GM12878 (cell line): ENCODE measurements at regions not wholly inside any gene's neighbourhood (a gene's known extent, or its start where the extent isn't known, plus 50 kb on each side); places are given as distances from the start of the nearest gene placed in this dataset.

Source experiments
- ATAC-seq: fragments of 200-7000 bp; cut with Tn5 transposase; 3 replicates; pipeline ENCODE4 v1.9.1; 2020; ENCODE audit warnings: mild to moderate bottlenecking, moderate library complexity
- BruUV-seq: library from RNA; stranded (reverse); fragments of 400-500 nt; replicated peaks from 2 replicates; lab custom pipeline; 2021; lab: Mats Ljungman, UMichigan
- CTCF ChIA-PET: fragments of 300-600 bp; sonication (Branson Sonifier 250); formaldehyde crosslinking; extraction: SDS; loops from one replicate; lab custom pipeline; 2021; ENCODE audit warnings: inconsistent platforms; lab: Yijun Ruan, JAX
- POLR2A ChIA-PET: fragments of 350-600 bp; formaldehyde crosslinking; extraction: SDS; loops from one replicate; lab custom pipeline; 2021; ENCODE audit warnings: inconsistent platforms; lab: Charles Lee
- RAD21 ChIA-PET: fragments of 300-600 bp; sonication (Branson Sonifier 250); formaldehyde crosslinking; loops from one replicate; lab custom pipeline; 2023; ENCODE audit warnings: antibody characterized with exemption; ENCODE audit not compliant: unreplicated experiment; lab: Charles Lee
- SMC1A ChIA-PET: fragments of 300-600 bp; sonication (Branson Sonifier 250); formaldehyde crosslinking; loops from one replicate; lab custom pipeline; 2023; ENCODE audit not compliant: unreplicated experiment, uncharacterized antibody; lab: Charles Lee
- DNase-seq: peaks from one replicate; pipeline ENCODE4 v3.0.0-alpha.2; 2011; ENCODE audit warnings: low read depth, low spot score
- FAIRE-seq: peaks from 3 replicates; lab custom pipeline; 2011; peaks lifted over from hg19 to GRCh38; lab: Jason Lieb, UNC
- H2AFZ ChIP-seq: 2 replicates; pipeline ENCODE4 v1.6.0; 2011; ENCODE audit warnings: low read depth, low read length, control low read depth; ENCODE audit not compliant: control insufficient read depth
- H3K27ac ChIP-seq: 2 replicates; pipeline ENCODE4 v1.5.1; 2011; ENCODE audit warnings: control low read depth; ENCODE audit not compliant: control insufficient read depth, insufficient read depth
- H3K27me3 ChIP-seq, 2 experiments: replicated peaks in 1 of 2; 2 replicates each; pipeline versions ENCODE4 v1.6.0 to v1.6.1; 2011; ENCODE audit warnings: low read length in 1 of 2; ENCODE audit not compliant: control insufficient read depth in 2 of 2, insufficient read depth in 2 of 2
- H3K36me3 ChIP-seq, 2 experiments: 2 replicates each; pipeline ENCODE4 v1.5.1; 2011; ENCODE audit warnings: low read length in 1 of 2; ENCODE audit not compliant: control insufficient read depth in 2 of 2, insufficient read depth in 2 of 2
- H3K4me1 ChIP-seq: 2 replicates; pipeline ENCODE4 v1.6.1; 2011; ENCODE audit warnings: mild to moderate bottlenecking, low read length, moderate library complexity, mixed read lengths; ENCODE audit not compliant: control insufficient read depth, insufficient read depth
- H3K4me2 ChIP-seq: 2 replicates; pipeline ENCODE4 v1.6.0; 2011; ENCODE audit warnings: control low read depth; ENCODE audit not compliant: control insufficient read depth, insufficient read depth
- H3K4me3 ChIP-seq: fragments of 200-600 bp; sonication (generic); 2 replicates; pipeline ENCODE4 v1.5.1; 2016
- H3K79me2 ChIP-seq: 2 replicates; pipeline ENCODE4 v1.6.0; 2011; ENCODE audit warnings: low read length; ENCODE audit not compliant: control insufficient read depth, insufficient read depth
- H3K9ac ChIP-seq: 2 replicates; pipeline ENCODE4 v1.8.0; 2011; ENCODE audit warnings: low read length, control low read depth, mixed read lengths; ENCODE audit not compliant: control insufficient read depth, insufficient read depth
- H3K9me3 ChIP-seq: replicated peaks from 3 replicates; pipeline ENCODE4 v1.5.1; 2011; ENCODE audit warnings: mild to moderate bottlenecking, low read length; ENCODE audit not compliant: control insufficient read depth, insufficient read depth
- H4K20me1 ChIP-seq: 2 replicates; pipeline ENCODE4 v1.6.0; 2011; ENCODE audit not compliant: control insufficient read depth, insufficient read depth
- CBX3 ChIP-seq: fragments of 200-600 bp; sonication (generic); IDR thresholded peaks from 2 replicates; pipeline ENCODE4 v1.6.1; 2016; ENCODE audit warnings: low read depth, borderline replicate concordance
- CHD2 ChIP-seq: IDR thresholded peaks from 2 replicates; pipeline ENCODE4 v1.6.1; 2011; ENCODE audit warnings: low read depth, low read length, improper control_type of control experiment, borderline replicate concordance
- HDGF ChIP-seq: fragments of 450-650 bp; IDR thresholded peaks from 2 replicates; pipeline ENCODE4 v1.6.1; 2016; ENCODE audit warnings: antibody characterized with exemption
- MTA3 ChIP-seq: IDR thresholded peaks from 2 replicates; pipeline ENCODE4 v1.6.1; 2012; ENCODE audit warnings: low read length, inconsistent platforms, borderline replicate concordance
- MYB ChIP-seq: fragments of 150-350 bp; IDR thresholded peaks from 2 replicates; pipeline ENCODE4 v1.6.1; 2014; ENCODE audit warnings: mild to moderate bottlenecking, low read depth, low read length, borderline replicate concordance
- PKNOX1 ChIP-seq: fragments of 450-650 bp; IDR thresholded peaks from 2 replicates; pipeline ENCODE4 v1.6.1; 2016; ENCODE audit warnings: mild to moderate bottlenecking
- POLR2AphosphoS5 ChIP-seq: IDR thresholded peaks from 2 replicates; pipeline ENCODE4 v1.6.1; 2011; ENCODE audit warnings: mild to moderate bottlenecking, low read length, inconsistent platforms
- PRDM15 ChIP-seq: fragments of 450-650 bp; formaldehyde crosslinking; IDR thresholded peaks from 2 replicates; pipeline ENCODE4 v1.4.0; 2020; ENCODE audit warnings: mild to moderate bottlenecking, moderate library complexity
- RAD51 ChIP-seq: fragments of 450-650 bp; IDR thresholded peaks from 2 replicates; pipeline ENCODE4 v1.6.1; 2016; ENCODE audit warnings: moderate library complexity, mild to moderate bottlenecking, inconsistent platforms
- TAF1 ChIP-seq: IDR thresholded peaks from 2 replicates; pipeline ENCODE4 v1.6.1; 2011; ENCODE audit warnings: mild to moderate bottlenecking, low read depth, low read length, borderline replicate concordance
- YBX1 ChIP-seq: fragments of 450-650 bp; IDR thresholded peaks from 2 replicates; pipeline ENCODE4 v1.6.1; 2016; ENCODE audit warnings: antibody characterized with exemption
- ZNF207 ChIP-seq: fragments of 450-650 bp; IDR thresholded peaks from 2 replicates; pipeline ENCODE4 v1.6.1; 2014; ENCODE audit warnings: antibody characterized with exemption, mild to moderate bottlenecking, borderline replicate concordance
- WGBS: methylation state at CpG from one replicate; pipeline ENCODE4 v1.1.6; 2016; ENCODE audit warnings: low lambda C conversion rate; ENCODE audit not compliant: insufficient replicate concordance, insufficient coverage; ENCODE audit errors: missing lambda C conversion rate; 5-methylcytosine and 5-hydroxymethylcytosine counted together
- in situ Hi-C: fragments of 300-500 bp; cut with MboI; formaldehyde crosslinking; loops from 9 replicates; pipeline ENCODE4 v1.14.3; 2018; ENCODE audit warnings: mixed read lengths
- intact Hi-C: fragments of 100-400 bp; cut with micrococcal nuclease; formaldehyde crosslinking; loops from one replicate; pipeline ENCODE4 v1.14.2; 2022; ENCODE audit not compliant: unreplicated experiment
- TF ChIP-seq, protein P1 (sequence below): IDR thresholded peaks from 2 replicates; pipeline ENCODE4 v1.6.1; 2012; ENCODE audit warnings: mild to moderate bottlenecking, low read depth, low read length
- TF ChIP-seq, protein P2 (sequence below): fragments of 450-650 bp; IDR thresholded peaks from 2 replicates; pipeline ENCODE4 v1.6.1; 2018; ENCODE audit warnings: mild to moderate bottlenecking, low read depth, moderate library complexity; ENCODE audit not compliant: partially characterized antibody

DNA sequence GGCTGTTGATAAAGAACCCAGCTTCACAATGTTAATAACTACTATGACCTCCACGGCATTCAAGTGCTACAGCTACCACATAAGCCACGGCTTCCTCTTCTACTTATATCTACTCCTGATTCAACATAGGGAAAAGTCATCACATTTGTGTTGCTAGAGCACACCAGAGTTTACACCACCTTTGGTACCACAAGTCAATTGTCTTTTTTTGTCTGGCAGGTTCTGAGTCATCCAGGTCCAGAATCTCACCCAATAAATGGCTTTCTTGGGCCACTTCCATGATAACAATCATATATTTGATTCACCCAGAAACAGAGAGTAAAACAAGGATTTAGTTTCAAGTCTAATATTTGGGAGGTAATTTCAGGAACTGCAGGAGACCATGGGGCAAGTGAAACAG lies 480.2 kb downstream of the TMX3 start:
- SMC1A ChIA-PET: no interaction called here
- Histone ChIP-seq H3K27me3 (no peaks in the 10 kb centered on the region), H3K79me2 (no peaks in the 10 kb centered on the region)
- RAD21 ChIA-PET: no interaction called here
- no peak for TF ChIP-seq MYB
- TF ChIP-seq CBX3: no peak
- no peak for TF ChIP-seq HDGF
- no peak for TF ChIP-seq RAD51
- TF ChIP-seq CHD2: no peak
- TF ChIP-seq, protein P1, sequence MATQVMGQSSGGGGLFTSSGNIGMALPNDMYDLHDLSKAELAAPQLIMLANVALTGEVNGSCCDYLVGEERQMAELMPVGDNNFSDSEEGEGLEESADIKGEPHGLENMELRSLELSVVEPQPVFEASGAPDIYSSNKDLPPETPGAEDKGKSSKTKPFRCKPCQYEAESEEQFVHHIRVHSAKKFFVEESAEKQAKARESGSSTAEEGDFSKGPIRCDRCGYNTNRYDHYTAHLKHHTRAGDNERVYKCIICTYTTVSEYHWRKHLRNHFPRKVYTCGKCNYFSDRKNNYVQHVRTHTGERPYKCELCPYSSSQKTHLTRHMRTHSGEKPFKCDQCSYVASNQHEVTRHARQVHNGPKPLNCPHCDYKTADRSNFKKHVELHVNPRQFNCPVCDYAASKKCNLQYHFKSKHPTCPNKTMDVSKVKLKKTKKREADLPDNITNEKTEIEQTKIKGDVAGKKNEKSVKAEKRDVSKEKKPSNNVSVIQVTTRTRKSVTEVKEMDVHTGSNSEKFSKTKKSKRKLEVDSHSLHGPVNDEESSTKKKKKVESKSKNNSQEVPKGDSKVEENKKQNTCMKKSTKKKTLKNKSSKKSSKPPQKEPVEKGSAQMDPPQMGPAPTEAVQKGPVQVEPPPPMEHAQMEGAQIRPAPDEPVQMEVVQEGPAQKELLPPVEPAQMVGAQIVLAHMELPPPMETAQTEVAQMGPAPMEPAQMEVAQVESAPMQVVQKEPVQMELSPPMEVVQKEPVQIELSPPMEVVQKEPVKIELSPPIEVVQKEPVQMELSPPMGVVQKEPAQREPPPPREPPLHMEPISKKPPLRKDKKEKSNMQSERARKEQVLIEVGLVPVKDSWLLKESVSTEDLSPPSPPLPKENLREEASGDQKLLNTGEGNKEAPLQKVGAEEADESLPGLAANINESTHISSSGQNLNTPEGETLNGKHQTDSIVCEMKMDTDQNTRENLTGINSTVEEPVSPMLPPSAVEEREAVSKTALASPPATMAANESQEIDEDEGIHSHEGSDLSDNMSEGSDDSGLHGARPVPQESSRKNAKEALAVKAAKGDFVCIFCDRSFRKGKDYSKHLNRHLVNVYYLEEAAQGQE: no peak
- no peak for TF ChIP-seq POLR2AphosphoS5
- TF ChIP-seq PRDM15 (CRISPR knock-in tag): no peak
- no peak for TF ChIP-seq PKNOX1
- TF ChIP-seq ZNF207: no peak
- TF ChIP-seq YBX1: no peak
- TF ChIP-seq MTA3: no peak
- no peak for TF ChIP-seq TAF1
- TF ChIP-seq, protein P2, sequence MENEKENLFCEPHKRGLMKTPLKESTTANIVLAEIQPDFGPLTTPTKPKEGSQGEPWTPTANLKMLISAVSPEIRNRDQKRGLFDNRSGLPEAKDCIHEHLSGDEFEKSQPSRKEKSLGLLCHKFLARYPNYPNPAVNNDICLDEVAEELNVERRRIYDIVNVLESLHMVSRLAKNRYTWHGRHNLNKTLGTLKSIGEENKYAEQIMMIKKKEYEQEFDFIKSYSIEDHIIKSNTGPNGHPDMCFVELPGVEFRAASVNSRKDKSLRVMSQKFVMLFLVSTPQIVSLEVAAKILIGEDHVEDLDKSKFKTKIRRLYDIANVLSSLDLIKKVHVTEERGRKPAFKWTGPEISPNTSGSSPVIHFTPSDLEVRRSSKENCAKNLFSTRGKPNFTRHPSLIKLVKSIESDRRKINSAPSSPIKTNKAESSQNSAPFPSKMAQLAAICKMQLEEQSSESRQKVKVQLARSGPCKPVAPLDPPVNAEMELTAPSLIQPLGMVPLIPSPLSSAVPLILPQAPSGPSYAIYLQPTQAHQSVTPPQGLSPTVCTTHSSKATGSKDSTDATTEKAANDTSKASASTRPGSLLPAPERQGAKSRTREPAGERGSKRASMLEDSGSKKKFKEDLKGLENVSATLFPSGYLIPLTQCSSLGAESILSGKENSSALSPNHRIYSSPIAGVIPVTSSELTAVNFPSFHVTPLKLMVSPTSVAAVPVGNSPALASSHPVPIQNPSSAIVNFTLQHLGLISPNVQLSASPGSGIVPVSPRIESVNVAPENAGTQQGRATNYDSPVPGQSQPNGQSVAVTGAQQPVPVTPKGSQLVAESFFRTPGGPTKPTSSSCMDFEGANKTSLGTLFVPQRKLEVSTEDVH: no peak
- TF ChIP-seq, all 136 proteins: peak for 0
- ChIA-PET CTCF (no interaction called here), POLR2A (no interaction called here)
- intact Hi-C loops (no loop called here), in situ Hi-C loops (no loop called here)
- no TSS peak for BruUV-seq
- Histone ChIP-seq H3K9me3 (no peaks in the 10 kb centered on the region), H3K27ac (no peak overlapping the region), H3K9ac (no peak overlapping the region), H3K4me2 (no peak overlapping the region), H3K36me3 (no peaks in the 10 kb centered on the region), H3K4me1 (no peaks in the 10 kb centered on the region), H3K4me3 (no peak overlapping the region), H2AFZ (no peak overlapping the region), H4K20me1 (no peaks in the 10 kb centered on the region)
- DNase-seq (no peak), ATAC-seq (no peak), FAIRE-seq (no peak)
- 0% methylated on average over 2 of the region's 2 CpGs for WGBS
